HG03520 (cell line): ENCODE measurements at regions not wholly inside any gene's neighbourhood (a gene's known extent, or its start where the extent isn't known, plus 50 kb on each side); places are given as distances from the start of the nearest gene placed in this dataset.
A peak's percentile ranks its signal among the peaks of the same experiment; 100 is the strongest.

Source experiments
- ATAC-seq: cut with Tn5 transposase; IDR thresholded peaks from one replicate; pipeline ENCODE4 v1.9.1; 2021; ENCODE audit warnings: mild to moderate bottlenecking, moderate library complexity; ENCODE audit not compliant: unreplicated experiment

GRCh38 chr6:100269189-100269588 is 195.5 kb downstream of the SIM1 start:
- ATAC-seq, result no peak

GRCh38 chr6:100268326-100268725 is 196.4 kb downstream of the SIM1 start:
- no peak for ATAC-seq

DNA sequence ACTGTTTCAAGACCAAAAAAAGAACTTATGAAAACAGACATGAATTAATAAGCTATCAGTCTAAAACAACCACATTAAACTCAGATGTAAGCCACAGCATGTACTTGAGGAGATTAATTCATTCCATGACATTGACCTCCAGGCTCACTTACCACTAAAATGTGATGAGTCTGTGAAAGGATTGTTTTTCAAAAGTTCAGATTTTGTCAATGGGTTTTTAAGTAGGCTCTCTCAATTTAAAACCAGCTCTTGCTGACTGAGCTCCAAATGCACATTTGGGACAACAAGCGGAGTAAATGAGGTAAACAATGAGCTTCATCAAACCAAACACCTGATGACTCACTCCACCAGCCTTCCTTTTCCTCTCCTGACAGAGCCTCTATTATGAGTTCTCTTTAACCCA is 197.0 kb downstream of the SIM1 start:
- ATAC-seq, result no peak

GRCh38 chr6:100266494-100267401 is 198.0 kb downstream of the SIM1 start:
- no peak for ATAC-seq

- no peak for ATAC-seq
Measured at GRCh38 chr6:100262086-100262485, 202.6 kb downstream of the SIM1 start.

DNA sequence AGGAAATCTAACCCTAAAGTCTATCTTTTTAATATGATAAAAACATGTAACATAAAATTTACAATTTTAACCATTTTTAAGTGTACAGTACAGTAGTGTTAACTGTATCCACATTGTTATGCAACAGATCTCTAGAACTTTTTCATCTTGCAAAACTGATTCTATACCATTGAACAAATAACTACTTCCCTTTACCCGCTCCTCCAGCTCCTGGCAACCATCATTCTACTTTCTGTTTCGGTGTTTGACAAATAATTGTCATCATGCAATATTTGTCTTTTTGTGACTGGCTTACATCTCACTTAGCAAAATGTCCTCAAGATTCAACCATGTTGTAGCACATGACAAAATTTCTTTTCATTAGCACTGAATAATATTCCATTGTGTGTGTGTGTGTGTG is 203.2 kb downstream of the SIM1 start:
- ATAC-seq, result no peak

DNA sequence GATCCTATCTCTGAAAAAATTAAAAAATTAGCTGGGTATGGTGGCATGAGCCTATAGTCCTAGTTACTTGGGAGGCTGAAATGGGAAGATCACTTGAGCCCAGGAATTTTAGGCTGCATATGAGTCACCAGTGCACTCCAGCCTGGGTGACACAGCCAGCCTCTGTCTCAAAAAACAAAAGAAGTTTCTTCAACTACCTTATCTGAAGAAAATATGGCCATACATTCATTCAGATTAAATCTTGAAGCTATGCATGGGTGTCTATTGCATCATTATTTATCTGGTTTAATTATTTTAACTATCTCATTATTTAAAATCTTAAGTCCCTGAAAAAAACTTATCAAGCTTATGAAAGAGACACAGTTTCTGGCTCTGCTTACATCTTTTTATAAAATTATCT is 204.1 kb downstream of the SIM1 start:
- no peak for ATAC-seq

- no peak for ATAC-seq
Measured at GRCh38 chr6:100259865-100260264, 204.9 kb downstream of the SIM1 start.

DNA sequence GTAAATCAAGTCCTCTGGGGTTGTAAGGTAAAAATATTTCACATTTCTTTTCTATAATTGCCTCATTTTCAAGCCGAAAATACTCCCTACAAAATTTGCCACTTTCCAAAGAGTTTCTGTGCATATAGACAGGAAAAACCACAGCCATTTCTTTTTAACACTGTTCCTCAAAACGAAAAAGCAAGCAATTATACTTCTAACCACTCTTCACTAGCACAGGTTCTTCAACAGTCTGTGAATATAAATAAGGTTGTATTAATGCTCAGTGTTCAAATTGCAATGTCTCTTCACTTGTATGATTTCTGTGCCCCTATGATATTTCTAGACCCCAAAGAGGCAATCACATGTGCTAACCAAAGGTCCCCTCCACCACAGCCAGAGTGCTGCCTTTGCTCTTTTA is 206.0 kb downstream of the SIM1 start:
- no peak for ATAC-seq

- peak; percentile 96 for ATAC-seq
Measured at GRCh38 chr6:100257793-100258395, 206.8 kb downstream of the SIM1 start.

DNA sequence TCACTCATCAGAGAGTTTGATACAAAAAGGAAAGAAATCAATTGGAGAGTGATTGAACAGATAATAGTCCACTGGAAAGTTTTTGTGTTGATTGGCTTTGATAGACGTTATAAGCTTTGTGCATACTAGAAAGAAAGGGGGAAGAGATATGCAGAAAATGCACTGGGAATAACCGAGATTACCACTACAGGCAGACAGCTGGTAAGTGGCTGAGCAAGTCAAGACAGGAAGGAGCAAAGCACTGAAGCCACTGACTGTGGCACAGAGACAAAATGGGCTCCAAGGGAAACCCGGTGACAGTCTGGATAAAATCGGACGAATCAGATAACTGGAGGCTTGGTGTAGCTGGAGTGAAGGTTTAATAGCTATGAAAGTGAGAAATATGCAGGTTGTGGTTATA is 209.0 kb downstream of the SIM1 start:
- no peak for ATAC-seq

- ATAC-seq, result no peak
Measured at GRCh38 chr6:100247123-100247522, 217.6 kb downstream of the SIM1 start.

- ATAC-seq, result no peak
Measured at GRCh38 chr6:100246206-100246605, 218.5 kb downstream of the SIM1 start.

- no peak for ATAC-seq
Measured at GRCh38 chr6:100240798-100241197, 223.9 kb downstream of the SIM1 start.

GRCh38 chr6:100237821-100238220 is 226.9 kb downstream of the SIM1 start:
- no peak for ATAC-seq

GRCh38 chr6:100236389-100236788 is 228.3 kb downstream of the SIM1 start:
- no peak for ATAC-seq

DNA sequence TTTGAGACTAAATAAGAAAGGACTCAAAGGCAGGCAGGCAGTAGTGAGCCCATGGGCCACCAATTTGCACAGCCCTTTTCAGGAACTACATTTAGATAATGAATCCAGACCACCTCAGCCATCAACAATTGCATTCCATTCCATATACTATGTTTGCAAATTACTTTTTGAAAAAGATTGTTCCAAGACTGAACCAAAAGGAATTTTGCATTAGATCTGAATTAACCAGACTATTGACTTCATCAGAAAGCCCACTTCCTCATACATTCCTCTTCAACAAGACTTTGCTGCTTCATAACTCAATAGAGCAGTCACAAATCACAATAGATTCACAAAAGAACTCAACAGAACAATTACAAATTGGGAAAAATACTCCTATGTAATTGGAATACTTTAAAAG is 229.1 kb downstream of the SIM1 start:
- no peak for ATAC-seq

GRCh38 chr6:100234625-100235024 is 230.1 kb downstream of the SIM1 start:
- no peak for ATAC-seq

DNA sequence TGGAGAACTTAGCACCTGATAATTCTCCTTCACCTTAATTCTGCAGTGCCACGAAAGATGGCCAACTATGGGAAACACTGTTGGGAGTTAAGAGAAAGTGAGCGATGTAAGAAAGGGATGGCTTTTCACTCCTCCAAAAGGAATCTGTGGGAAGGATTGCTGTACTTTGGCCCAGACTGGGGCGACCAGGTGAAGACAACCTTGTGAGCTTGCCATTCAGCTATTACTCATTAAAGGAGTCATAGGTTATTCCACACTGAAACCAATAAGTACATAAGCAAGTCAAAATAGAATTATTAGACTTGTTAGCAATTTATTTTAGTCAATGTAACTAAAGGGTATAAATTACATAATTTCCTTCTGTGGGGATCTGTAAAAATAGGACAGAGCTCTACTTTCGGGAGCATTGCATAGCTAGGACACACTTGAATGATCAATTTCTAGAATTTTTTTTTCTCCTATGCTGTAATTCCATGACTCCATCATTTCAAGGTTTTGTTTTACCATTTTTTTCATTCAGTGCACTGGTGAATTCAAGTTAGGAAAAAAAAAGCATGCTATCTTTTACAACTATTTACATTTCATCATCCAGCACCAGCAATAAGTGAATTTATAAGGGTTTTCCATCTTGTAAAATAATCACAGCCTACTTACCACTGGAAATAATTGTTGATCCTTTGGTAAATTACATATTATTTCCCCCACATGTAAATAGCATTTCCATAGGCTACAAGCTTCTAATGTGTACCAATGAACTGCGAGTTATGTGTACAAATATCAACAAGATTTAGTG is 231.7 kb downstream of the SIM1 start:
- ATAC-seq, result no peak

GRCh38 chr6:100230953-100231316 is 233.8 kb downstream of the SIM1 start:
- no peak for ATAC-seq

GRCh38 chr6:100230115-100230952 is 234.4 kb downstream of the SIM1 start:
- ATAC-seq, result no peak
